HK-2 (cell line): ENCODE measurements at regions not wholly inside any gene's neighbourhood (a gene's known extent, or its start where the extent isn't known, plus 50 kb on each side); places are given as distances from the start of the nearest gene placed in this dataset.
"Not testable (repeated sequence)": the region's sequence is repeated elsewhere in the genome, so short reads cannot be mapped to it uniquely, and the experiment has no call there.

ENCODE experiments used
- DNase-seq: peaks from one replicate; pipeline ENCODE4 v3.0.0-alpha.2; 2018; ENCODE audit not compliant: unreplicated experiment

DNA sequence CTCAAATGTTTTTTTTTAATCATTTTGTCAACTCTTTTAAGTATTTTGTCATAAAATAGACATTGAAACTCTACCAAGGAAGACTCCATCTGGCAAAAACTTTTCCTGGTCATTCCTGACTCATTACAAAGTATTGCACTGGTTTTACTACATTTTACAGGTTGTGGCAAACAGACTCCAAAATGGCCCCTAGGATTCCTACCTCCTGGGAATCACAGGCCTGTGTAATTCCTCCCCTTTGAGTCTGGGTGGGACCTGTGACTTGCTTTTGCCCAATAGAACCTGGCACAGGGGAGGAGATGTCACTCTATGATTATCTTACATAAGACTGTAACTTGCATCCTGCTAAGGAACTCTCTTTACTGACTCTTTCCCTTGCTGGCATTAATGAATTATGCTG, 123.6 kb upstream of the KCNJ6 start:
- DNase-seq: no peak

DNA sequence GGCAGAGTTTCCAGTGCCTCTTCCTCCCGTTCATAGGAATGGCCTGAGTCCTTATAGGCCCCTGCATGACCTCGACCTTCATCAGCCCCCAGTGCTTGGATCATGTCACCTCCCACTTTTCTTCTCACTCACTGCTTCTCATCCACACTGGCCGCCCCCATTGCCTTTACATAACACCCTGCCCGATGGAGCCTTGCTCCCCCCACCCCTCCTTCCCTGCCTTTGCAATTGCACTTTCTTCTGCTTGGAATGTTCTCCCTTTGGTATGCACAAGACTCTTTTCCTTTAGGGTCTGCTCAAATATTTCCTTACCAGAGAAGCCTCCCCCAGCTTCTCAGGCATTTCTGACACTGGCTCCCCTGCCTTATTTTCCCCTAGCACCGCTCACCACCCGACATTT, 125.2 kb upstream of the KCNJ6 start:
- no peak for DNase-seq

DNA sequence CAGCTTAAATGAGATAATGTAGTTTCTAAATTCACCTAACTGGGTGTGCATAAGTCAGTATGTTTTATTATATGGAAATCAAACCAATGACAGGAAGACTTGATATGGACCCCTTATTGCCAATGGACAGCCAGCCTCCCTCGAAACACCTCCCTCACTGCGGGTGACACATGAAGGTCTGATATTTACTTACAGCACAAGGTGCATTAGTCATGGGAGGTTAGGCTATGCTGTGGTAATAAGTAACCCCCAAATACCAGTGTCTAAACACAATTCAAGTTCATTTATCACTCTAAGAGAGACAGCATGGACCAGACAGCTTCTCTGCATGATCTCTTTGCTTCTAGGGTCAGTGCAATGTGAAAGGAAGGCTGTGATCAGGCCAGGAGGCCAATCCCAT, 126.0 kb upstream of the KCNJ6 start:
- DNase-seq: peak; percentile 29

- no peak for DNase-seq
Observed at GRCh38 chr21:38048167-38048566, 131.9 kb upstream of the KCNJ6 start.

DNA sequence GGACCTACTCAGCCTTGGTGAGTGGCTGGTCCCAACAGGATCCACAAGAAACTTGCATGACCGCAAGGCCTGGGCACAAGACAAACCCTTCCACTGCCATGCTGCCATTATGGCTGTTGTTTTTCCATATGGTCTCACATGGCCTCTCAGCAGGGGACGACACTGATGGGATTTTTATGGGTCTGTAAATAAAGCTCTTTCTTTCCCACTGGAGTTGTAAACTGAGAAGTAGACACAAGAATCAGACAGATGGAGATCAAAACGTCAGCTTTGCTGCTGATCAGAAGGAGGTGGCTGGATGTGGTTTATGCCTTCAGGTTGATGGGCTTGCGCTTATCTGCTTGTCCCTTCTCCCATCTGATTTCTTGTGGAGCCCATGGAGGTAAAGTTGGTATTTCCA, 138.1 kb upstream of the KCNJ6 start:
- no peak for DNase-seq

GRCh38 chr21:38056481-38056880, 140.2 kb upstream of the KCNJ6 start:
- no peak for DNase-seq

GRCh38 chr21:38057626-38058025, 141.4 kb upstream of the KCNJ6 start:
- DNase-seq: no peak

DNA sequence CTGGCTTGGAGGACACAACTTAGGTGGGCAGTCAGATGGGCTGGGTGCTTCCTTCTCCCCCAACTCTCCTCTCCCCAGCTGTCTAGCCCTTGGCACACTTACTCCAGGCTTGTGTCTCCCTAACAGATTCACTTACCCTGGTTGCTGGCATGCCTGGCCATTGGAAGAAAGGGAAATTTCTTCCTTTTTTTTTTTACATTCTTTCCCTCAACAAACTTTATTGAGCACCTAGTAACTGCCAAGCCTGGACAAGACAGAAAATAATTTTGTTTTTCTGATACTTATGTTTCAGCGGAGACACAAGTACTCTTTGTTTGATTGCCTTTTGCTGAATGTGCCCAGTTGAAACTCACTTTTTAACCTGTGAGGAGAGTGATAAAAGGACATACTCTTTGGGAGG, 144.3 kb upstream of the KCNJ6 start:
- DNase-seq: no peak

- DNase-seq: no peak
Observed at GRCh38 chr21:38067086-38067739, 151.0 kb upstream of the KCNJ6 start.

GRCh38 chr21:38072489-38072888, 156.2 kb upstream of the KCNJ6 start:
- no peak for DNase-seq

- no peak for DNase-seq
Observed at GRCh38 chr21:38075833-38076587, 159.8 kb upstream of the KCNJ6 start.

- no peak for DNase-seq
Observed at GRCh38 chr21:38077569-38077968, 161.3 kb upstream of the KCNJ6 start.

- DNase-seq: no peak
Observed at GRCh38 chr21:38080888-38081287, 164.6 kb upstream of the KCNJ6 start.

DNA sequence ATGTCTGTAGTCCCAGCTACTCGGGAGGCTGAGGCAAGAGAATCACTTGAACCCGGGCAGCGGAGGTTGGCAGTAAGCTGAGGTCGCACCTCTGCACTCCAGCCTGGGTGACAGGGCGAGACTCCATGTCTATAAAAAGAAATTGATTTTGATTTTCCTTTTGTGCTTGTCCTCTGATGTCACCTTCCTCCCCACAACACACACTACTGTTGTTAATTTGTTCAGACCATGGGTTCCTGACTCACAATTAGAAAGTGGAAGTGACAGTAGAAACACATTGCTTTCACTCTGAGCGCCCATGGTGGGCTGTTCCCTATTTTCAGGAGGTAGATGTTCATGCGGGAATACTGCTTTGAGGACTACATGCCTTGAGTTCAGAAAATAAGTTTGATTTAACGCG, 165.5 kb upstream of the KCNJ6 start:
- DNase-seq: no peak

DNA sequence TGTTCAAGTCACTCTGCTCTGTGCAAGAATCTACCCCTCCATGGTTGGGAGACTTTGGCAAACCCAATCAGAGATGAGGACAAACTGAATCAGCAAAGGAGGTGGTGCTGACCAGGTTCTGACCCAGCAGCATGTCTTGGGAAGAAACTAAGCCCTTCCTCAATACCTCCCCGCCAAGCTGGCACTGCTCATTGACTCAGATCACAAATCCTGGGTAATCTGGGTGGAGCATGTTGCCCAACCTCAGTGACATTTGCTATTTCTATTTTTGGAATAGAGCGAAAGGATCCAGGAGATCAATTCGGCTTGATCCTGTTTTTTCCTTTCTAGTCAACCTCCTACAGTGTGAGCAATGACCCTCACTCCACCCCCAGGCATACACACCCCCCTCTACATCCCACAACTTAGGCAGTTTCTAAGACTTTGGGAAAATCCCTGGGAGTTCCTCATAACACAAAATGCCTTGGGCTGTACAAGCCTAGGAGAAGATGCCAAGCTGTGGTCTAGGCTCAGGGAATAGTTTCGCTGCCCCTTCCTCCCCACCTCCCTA, 166.8 kb upstream of the KCNJ6 start:
- no peak for DNase-seq

DNA sequence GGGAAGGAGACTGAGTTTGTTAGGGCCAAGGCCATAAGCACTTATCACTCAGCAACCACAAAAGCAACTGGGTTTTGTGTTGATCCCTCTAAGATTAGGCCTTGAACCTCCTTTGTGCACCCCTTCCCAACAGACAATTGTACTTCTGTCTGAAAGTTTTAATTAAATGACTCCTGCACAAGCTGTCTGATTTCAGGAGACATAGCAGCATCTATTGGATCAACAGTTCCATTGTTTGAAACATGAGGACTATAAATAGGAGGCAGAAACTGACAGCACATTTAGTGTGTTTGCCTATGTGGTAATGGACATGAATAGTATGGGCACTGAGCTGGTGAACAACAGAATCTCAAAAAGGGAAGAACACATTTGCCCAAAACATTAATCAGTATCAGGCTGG, 167.3 kb upstream of the KCNJ6 start:
- no peak for DNase-seq

- DNase-seq: no peak
Observed at GRCh38 chr21:38086580-38086979, 170.2 kb upstream of the KCNJ15 start.

DNA sequence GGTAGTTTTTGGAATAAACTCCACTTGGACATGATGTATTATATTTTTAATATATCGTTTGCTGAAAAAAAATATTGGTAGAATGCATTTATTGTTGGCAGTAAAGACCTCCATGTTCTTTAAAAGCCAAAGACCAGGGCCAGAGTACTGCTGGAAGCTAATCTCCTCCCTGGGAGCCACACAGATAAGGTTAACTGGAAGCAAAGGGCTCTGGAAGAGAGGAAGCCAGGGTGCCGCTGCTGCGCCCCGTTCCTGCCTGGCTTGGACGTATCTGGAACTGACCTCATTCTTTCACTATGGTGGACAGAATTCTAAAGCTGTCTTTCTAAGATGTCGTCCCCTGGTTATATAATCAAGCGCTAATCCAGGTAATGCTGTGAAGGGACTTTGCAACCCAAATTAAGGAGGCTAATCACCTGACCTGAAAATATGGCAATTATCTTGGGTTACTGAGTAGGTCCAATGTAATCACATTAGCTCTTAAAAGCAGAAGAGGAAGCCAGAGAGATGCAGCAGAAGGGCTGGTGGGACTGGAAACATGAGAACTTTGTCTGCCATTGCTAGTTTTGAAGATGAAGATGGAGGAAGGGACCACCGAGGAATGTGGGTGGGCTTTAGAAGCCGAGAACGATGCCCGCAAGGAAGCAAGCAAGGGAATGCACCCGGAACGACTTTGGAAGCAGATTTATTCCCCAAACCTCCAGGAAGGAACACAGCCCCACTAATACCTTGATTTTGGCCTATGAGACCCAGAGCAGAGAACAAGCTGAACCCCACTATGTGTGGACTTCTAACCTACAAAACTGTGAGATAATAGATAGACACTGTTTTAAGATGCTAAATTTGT, 167.7 kb upstream of the KCNJ15 start:
- no peak for DNase-seq

GRCh38 chr21:38089763-38090046, 167.1 kb upstream of the KCNJ15 start:
- no peak for DNase-seq

DNA sequence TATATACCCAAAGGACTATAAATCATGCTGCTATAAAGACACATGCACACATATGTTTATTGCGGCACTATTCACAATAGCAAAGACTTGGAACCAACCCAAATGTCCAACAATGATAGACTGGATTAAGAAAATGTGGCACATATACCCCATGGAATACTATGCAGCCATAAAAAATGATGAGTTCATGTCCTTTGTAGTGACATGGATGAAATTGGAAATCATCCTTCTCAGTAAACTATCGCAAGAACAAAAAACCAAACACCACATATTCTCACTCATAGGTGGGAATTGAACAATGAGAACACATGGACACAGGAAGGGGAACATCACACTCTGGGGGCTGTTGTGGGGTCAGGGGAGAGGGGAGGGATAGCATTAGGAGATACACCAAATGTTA, 165.7 kb upstream of the KCNJ15 start:
- not testable (repeated sequence) for DNase-seq

- DNase-seq: no peak
Observed at GRCh38 chr21:38092051-38092450, 164.7 kb upstream of the KCNJ15 start.

GRCh38 chr21:38095220-38095619, 161.6 kb upstream of the KCNJ15 start:
- peak; percentile 11 for DNase-seq

GRCh38 chr21:38097789-38098188, 159.0 kb upstream of the KCNJ15 start:
- no peak for DNase-seq
